A549 (cell line): ENCODE measurements at regions not wholly inside any gene's neighbourhood (a gene's known extent, or its start where the extent isn't known, plus 50 kb on each side); places are given as distances from the start of the nearest gene placed in this dataset.

Source experiments
- ATAC-seq, 2 experiments: fragments of 200-7000 bp in 1 of 2; fragments of >200 bp in 1 of 2; cut with Nextera tagmentation in 1 of 2; cut with Tn5 transposase in 1 of 2; 3 replicates each; pipeline versions ENCODE4 v1.8.0 to v1.9.1; 2018 to 2020; ENCODE audit warnings: mild to moderate bottlenecking in 1 of 2, moderate library complexity in 1 of 2
- CTCF ChIA-PET: fragments of 300-600 bp; sonication (Branson Sonifier 250); formaldehyde crosslinking; extraction: SDS; loops from one replicate; lab custom pipeline; 2021; ENCODE audit warnings: antibody characterized with exemption, inconsistent platforms; lab: Yijun Ruan, JAX
- POLR2A ChIA-PET: fragments of 350-600 bp; formaldehyde crosslinking; extraction: SDS; loops from one replicate; lab custom pipeline; 2021; ENCODE audit warnings: antibody characterized with exemption, inconsistent platforms; lab: Yijun Ruan, JAX
- DNase-seq, 2 experiments: peaks; one replicate each; pipeline versions ENCODE4 v3.0.0 to v3.0.0-alpha.2; 2011 to 2016; ENCODE audit warnings: low read depth in 1 of 2, low spot score in 1 of 2
- FAIRE-seq: peaks from 2 replicates; lab custom pipeline; 2011; peaks lifted over from hg19 to GRCh38; lab: Jason Lieb, UNC
- H3K27ac ChIP-seq, 2 experiments: fragments of >200 bp; sonication (Bioruptor Twin); formaldehyde crosslinking; 3 replicates each; pipeline ENCODE4 v1.5.1; 2016 to 2017
- H3K4me1 ChIP-seq: fragments of >200 bp; sonication (Bioruptor Twin); formaldehyde crosslinking; 3 replicates; pipeline ENCODE4 v1.6.1; 2016
- H3K4me2 ChIP-seq: fragments of >200 bp; sonication (Bioruptor Twin); formaldehyde crosslinking; 3 replicates; pipeline ENCODE4 v1.6.1; 2016
- H3K4me3 ChIP-seq: fragments of >200 bp; sonication (Bioruptor Twin); formaldehyde crosslinking; 3 replicates; pipeline ENCODE4 v1.5.1; 2016
- H3K9me3 ChIP-seq: fragments of >200 bp; sonication (Bioruptor Twin); formaldehyde crosslinking; 3 replicates; pipeline ENCODE4 v1.6.1; 2016
- BHLHE40 ChIP-seq: IDR thresholded peaks from 2 replicates; pipeline ENCODE4 v1.6.1; 2012; ENCODE audit warnings: low read depth, low read length, inconsistent platforms
- CBX2 ChIP-seq: fragments of 200-600 bp; sonication (generic); IDR thresholded peaks from 2 replicates; pipeline ENCODE4 v1.6.1; 2016; ENCODE audit warnings: low read depth, mild to moderate bottlenecking, borderline replicate concordance
- CBX8 ChIP-seq: fragments of 200-600 bp; sonication (generic); IDR thresholded peaks from 2 replicates; pipeline ENCODE4 v1.6.1; 2016
- EHMT2 ChIP-seq: fragments of 200-600 bp; sonication (generic); IDR thresholded peaks from 2 replicates; pipeline ENCODE4 v1.6.1; 2016; ENCODE audit warnings: antibody characterized with exemption, low read depth, mild to moderate bottlenecking, moderate library complexity
- EP300 ChIP-seq, 2 experiments: fragments of >200 bp; sonication (Bioruptor Twin); formaldehyde crosslinking; IDR thresholded peaks; 2 replicates in 1 of 2; 3 replicates in 1 of 2; pipeline ENCODE4 v1.6.1; 2016 to 2017
- ESRRA ChIP-seq: fragments of 150-350 bp; IDR thresholded peaks from 2 replicates; pipeline ENCODE4 v1.6.1; 2014; ENCODE audit warnings: mild to moderate bottlenecking, low read length, borderline replicate concordance
- HEYL ChIP-seq: fragments of 250-450 bp; sonication (Bioruptor Pico); IDR thresholded peaks from 2 replicates; pipeline ENCODE4 v1.8.0; 2021; ENCODE audit warnings: mild to moderate bottlenecking, moderate library complexity
- HOXA7 ChIP-seq: fragments of 250-450 bp; sonication (Bioruptor Pico); IDR thresholded peaks from 2 replicates; pipeline ENCODE4 v1.5.0; 2020; ENCODE audit warnings: mild to moderate bottlenecking, moderate library complexity
- HOXB5 ChIP-seq: fragments of 250-450 bp; sonication (Bioruptor Pico); IDR thresholded peaks from 2 replicates; pipeline ENCODE4 v1.5.0; 2020; ENCODE audit warnings: mild to moderate bottlenecking, moderate library complexity
- JUN ChIP-seq, 2 experiments: fragments of >200 bp; sonication (Bioruptor Twin); formaldehyde crosslinking; IDR thresholded peaks; 2 replicates in 1 of 2; 3 replicates in 1 of 2; pipeline ENCODE4 v1.6.1; 2016 to 2017
- JUNB ChIP-seq: fragments of >200 bp; sonication (Bioruptor Twin); formaldehyde crosslinking; IDR thresholded peaks from 2 replicates; pipeline ENCODE4 v1.6.1; 2016
- KDM1A ChIP-seq: fragments of 200-600 bp; sonication (generic); IDR thresholded peaks from 2 replicates; pipeline ENCODE4 v1.6.1; 2016; ENCODE audit warnings: low read depth, mild to moderate bottlenecking
- KDM5A ChIP-seq: fragments of 200-600 bp; sonication (generic); IDR thresholded peaks from 2 replicates; pipeline ENCODE4 v1.6.1; 2016; ENCODE audit warnings: antibody characterized with exemption, mild to moderate bottlenecking
- MYC ChIP-seq: IDR thresholded peaks from 2 replicates; pipeline ENCODE4 v1.6.1; 2012; ENCODE audit warnings: mild to moderate bottlenecking, inconsistent platforms, low read length, improper control_type of control experiment, borderline replicate concordance
- NFE2L2 ChIP-seq: fragments of 150-350 bp; conservative IDR thresholded peaks from 2 replicates; pipeline ENCODE4 v1.6.1; 2014; ENCODE audit warnings: low read length
- NPAS2 ChIP-seq: fragments of 250-450 bp; sonication (Bioruptor Pico); IDR thresholded peaks from 2 replicates; pipeline ENCODE4 v1.8.0; 2022; ENCODE audit warnings: mild to moderate bottlenecking, moderate library complexity, borderline replicate concordance
- NR3C1 ChIP-seq: fragments of >200 bp; sonication (Bioruptor Twin); formaldehyde crosslinking; IDR thresholded peaks from 3 replicates; pipeline ENCODE4 v1.6.1; 2017
- PHF8 ChIP-seq: fragments of 200-600 bp; sonication (generic); IDR thresholded peaks from 2 replicates; pipeline ENCODE4 v1.6.1; 2016; ENCODE audit warnings: low read depth, mild to moderate bottlenecking, antibody characterized with exemption, moderate library complexity, borderline replicate concordance
- RAD21 ChIP-seq, 2 experiments: fragments of >200 bp in 1 of 2; sonication (Bioruptor Twin) in 1 of 2; formaldehyde crosslinking in 1 of 2; IDR thresholded peaks in 1 of 2; conservative IDR thresholded peaks in 1 of 2; 2 replicates in 1 of 2; 3 replicates in 1 of 2; pipeline ENCODE4 v1.6.1; 2012 to 2018; ENCODE audit warnings: inconsistent platforms in 1 of 2
- RCOR1 ChIP-seq: fragments of 150-350 bp; IDR thresholded peaks from 2 replicates; pipeline ENCODE4 v1.6.1; 2014; ENCODE audit warnings: antibody characterized with exemption, low read length, low read depth
- RNF2 ChIP-seq: fragments of 200-600 bp; sonication (generic); IDR thresholded peaks from 2 replicates; pipeline ENCODE4 v1.6.1; 2016; ENCODE audit warnings: low read depth, mild to moderate bottlenecking, antibody characterized with exemption, moderate library complexity, borderline replicate concordance
- SMC3 ChIP-seq: fragments of >200 bp; sonication (Bioruptor Twin); formaldehyde crosslinking; IDR thresholded peaks from 3 replicates; pipeline ENCODE4 v1.6.1; 2018; ENCODE audit warnings: inconsistent platforms
- TFCP2L1 ChIP-seq: fragments of 250-450 bp; sonication (Bioruptor Pico); IDR thresholded peaks from 2 replicates; pipeline ENCODE4 v1.5.0; 2021; ENCODE audit warnings: mild to moderate bottlenecking
- TP53 ChIP-seq: fragments of 250-450 bp; sonication (Bioruptor Pico); IDR thresholded peaks from 2 replicates; pipeline ENCODE4 v1.5.0; 2021; ENCODE audit warnings: mild to moderate bottlenecking, moderate library complexity
- ZNF302 ChIP-seq: fragments of 250-450 bp; sonication (Bioruptor Pico); IDR thresholded peaks from 2 replicates; pipeline ENCODE4 v1.9.0; 2021; ENCODE audit warnings: inconsistent platforms, mild to moderate bottlenecking, moderate library complexity
- ZSCAN20 ChIP-seq: fragments of 250-450 bp; sonication (Bioruptor Pico); IDR thresholded peaks from 2 replicates; pipeline ENCODE4 v1.8.0; 2022; ENCODE audit warnings: mild to moderate bottlenecking, moderate library complexity
- WGBS: methylation state at CpG from one replicate; pipeline ENCODE4 v1.1.6; 2017; ENCODE audit errors: missing lambda C conversion rate; 5-methylcytosine and 5-hydroxymethylcytosine counted together
- TF ChIP-seq, protein P1 (sequence below): IDR thresholded peaks from 2 replicates; pipeline ENCODE4 v1.6.1; 2012
- TF ChIP-seq, protein P2 (sequence below): IDR thresholded peaks from 2 replicates; pipeline ENCODE4 v1.6.1; 2012; ENCODE audit warnings: low read depth, borderline replicate concordance
- TF ChIP-seq, protein P3 (sequence below): fragments of 150-350 bp; IDR thresholded peaks from 2 replicates; pipeline ENCODE4 v1.6.1; 2014; ENCODE audit warnings: low read depth, mild to moderate bottlenecking, low read length
- TF ChIP-seq, protein P4 (sequence below): fragments of >200 bp; sonication (Bioruptor Twin); formaldehyde crosslinking; IDR thresholded peaks from 2 replicates; pipeline ENCODE4 v1.6.1; 2016
- TF ChIP-seq, protein P5 (sequence below): fragments of >200 bp; sonication (Bioruptor Twin); formaldehyde crosslinking; IDR thresholded peaks from 3 replicates; pipeline ENCODE4 v1.5.1; 2016

DNA sequence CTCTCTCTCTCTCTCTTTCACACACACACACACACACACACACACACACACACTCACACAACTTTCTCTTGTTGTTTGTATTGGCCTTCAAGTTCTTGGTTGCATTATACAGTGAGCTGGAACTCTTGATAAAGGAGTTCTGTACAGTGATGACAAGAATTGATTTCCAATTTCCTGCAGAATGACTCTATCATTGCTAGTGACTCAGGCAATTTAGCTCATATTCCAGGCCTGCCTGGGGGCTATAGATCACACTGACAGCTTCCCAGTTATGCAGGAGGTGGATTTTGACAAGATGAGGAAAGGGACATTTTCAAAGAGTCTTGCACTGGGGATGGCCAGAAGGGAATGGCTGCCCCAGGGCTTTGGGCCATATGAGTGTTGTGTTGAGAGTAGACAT, 508.8 kb downstream of the TYW1 start:
- FAIRE-seq, result no peak
- no peak overlapping the region for H3K4me3 ChIP-seq
- no peak for ATAC-seq
- no peaks in the 10 kb centered on the region for H3K4me1 ChIP-seq
- ChIA-PET CTCF (no interaction called here), POLR2A (no interaction called here)
- H3K4me2 ChIP-seq, result no peak overlapping the region
- DNase-seq, result no peak
- H3K9me3 ChIP-seq, result no peaks in the 10 kb centered on the region
- no peak overlapping the region for H3K27ac ChIP-seq
- TF ChIP-seq NR3C1, result no peak
- no peak for TF ChIP-seq BHLHE40
- no peak for TF ChIP-seq HOXB5
- TF ChIP-seq JUN (IDR thresholded peaks at IDR 0.05), result no peak
- TF ChIP-seq SMC3, result no peak
- TF ChIP-seq TP53 (CRISPR knock-in tag), result no peak
- TF ChIP-seq ZSCAN20, result no peak
- TF ChIP-seq HOXA7 (CRISPR knock-in tag), result no peak
- no peak for TF ChIP-seq NFE2L2
- TF ChIP-seq, protein P1, sequence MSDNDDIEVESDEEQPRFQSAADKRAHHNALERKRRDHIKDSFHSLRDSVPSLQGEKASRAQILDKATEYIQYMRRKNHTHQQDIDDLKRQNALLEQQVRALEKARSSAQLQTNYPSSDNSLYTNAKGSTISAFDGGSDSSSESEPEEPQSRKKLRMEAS, result no peak
- TF ChIP-seq ESRRA, result no peak
- TF ChIP-seq TFCP2L1 (CRISPR knock-in tag), result no peak

GRCh38 chr7:67512481-67512880, 515.8 kb downstream of the TYW1 start:
- TF ChIP-seq KDM5A, result no peak
- no peak for TF ChIP-seq RAD21 (conservative IDR thresholded peaks at IDR 0.05 in 1 of 2, IDR thresholded peaks at IDR 0.05 in 1 of 2)
- TF ChIP-seq, protein P2, sequence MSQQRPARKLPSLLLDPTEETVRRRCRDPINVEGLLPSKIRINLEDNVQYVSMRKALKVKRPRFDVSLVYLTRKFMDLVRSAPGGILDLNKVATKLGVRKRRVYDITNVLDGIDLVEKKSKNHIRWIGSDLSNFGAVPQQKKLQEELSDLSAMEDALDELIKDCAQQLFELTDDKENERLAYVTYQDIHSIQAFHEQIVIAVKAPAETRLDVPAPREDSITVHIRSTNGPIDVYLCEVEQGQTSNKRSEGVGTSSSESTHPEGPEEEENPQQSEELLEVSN, result no peak
- no peak for TF ChIP-seq ZSCAN20
- TF ChIP-seq, protein P3, sequence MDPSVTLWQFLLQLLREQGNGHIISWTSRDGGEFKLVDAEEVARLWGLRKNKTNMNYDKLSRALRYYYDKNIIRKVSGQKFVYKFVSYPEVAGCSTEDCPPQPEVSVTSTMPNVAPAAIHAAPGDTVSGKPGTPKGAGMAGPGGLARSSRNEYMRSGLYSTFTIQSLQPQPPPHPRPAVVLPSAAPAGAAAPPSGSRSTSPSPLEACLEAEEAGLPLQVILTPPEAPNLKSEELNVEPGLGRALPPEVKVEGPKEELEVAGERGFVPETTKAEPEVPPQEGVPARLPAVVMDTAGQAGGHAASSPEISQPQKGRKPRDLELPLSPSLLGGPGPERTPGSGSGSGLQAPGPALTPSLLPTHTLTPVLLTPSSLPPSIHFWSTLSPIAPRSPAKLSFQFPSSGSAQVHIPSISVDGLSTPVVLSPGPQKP, result no peak
- no peak for TF ChIP-seq NPAS2
- no peak for TF ChIP-seq EP300 (IDR thresholded peaks at IDR 0.05)
- no peak for TF ChIP-seq TFCP2L1 (CRISPR knock-in tag)
- no peak for ATAC-seq
- no peak overlapping the region for H3K4me2 ChIP-seq
- no peak for FAIRE-seq
- ChIA-PET CTCF (interaction anchor here (1.3 kb wide), 1 partner anchor 28 kb away, joined by 3 read pairs; no protein-coding TSS in a partner anchor), POLR2A (no interaction called here)
- no peak overlapping the region for H3K4me3 ChIP-seq
- under 1% methylated on average over 7 of the region's 7 CpGs for WGBS
- DNase-seq, result no peak
- H3K4me1 ChIP-seq, result no peaks in the 10 kb centered on the region
- no peak overlapping the region for H3K27ac ChIP-seq
- peaks cover 7% of the 10 kb centered on the region for H3K9me3 ChIP-seq

- H3K4me1 ChIP-seq, result no peaks in the 10 kb centered on the region
- POLR2A ChIA-PET, result no interaction called here
- FAIRE-seq, result no peak
- no peak for TF ChIP-seq JUNB
- no peak for TF ChIP-seq CBX8
- TF ChIP-seq CBX2, result no peak
- no peak for TF ChIP-seq NFE2L2
- TF ChIP-seq ZNF302 (CRISPR knock-in tag), result no peak
- TF ChIP-seq, protein P3, result no peak
- no peak for TF ChIP-seq RNF2
- TF ChIP-seq ZSCAN20, result no peak
- TF ChIP-seq HEYL (CRISPR knock-in tag), result no peak
- no peak for TF ChIP-seq NPAS2
- TF ChIP-seq, protein P4, sequence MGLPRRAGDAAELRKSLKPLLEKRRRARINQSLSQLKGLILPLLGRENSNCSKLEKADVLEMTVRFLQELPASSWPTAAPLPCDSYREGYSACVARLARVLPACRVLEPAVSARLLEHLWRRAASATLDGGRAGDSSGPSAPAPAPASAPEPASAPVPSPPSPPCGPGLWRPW, result no peak
- no peak for TF ChIP-seq RCOR1
- TF ChIP-seq, protein P5, sequence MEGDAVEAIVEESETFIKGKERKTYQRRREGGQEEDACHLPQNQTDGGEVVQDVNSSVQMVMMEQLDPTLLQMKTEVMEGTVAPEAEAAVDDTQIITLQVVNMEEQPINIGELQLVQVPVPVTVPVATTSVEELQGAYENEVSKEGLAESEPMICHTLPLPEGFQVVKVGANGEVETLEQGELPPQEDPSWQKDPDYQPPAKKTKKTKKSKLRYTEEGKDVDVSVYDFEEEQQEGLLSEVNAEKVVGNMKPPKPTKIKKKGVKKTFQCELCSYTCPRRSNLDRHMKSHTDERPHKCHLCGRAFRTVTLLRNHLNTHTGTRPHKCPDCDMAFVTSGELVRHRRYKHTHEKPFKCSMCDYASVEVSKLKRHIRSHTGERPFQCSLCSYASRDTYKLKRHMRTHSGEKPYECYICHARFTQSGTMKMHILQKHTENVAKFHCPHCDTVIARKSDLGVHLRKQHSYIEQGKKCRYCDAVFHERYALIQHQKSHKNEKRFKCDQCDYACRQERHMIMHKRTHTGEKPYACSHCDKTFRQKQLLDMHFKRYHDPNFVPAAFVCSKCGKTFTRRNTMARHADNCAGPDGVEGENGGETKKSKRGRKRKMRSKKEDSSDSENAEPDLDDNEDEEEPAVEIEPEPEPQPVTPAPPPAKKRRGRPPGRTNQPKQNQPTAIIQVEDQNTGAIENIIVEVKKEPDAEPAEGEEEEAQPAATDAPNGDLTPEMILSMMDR, result no peak
- TF ChIP-seq PHF8, result no peak
- TF ChIP-seq KDM1A, result no peak
- TF ChIP-seq EHMT2, result no peak
- no peak for TF ChIP-seq HOXB5
- TF ChIP-seq MYC, result no peak
- TF ChIP-seq NR3C1, result no peak
- TF ChIP-seq, all 56 proteins: peak for 0
- CTCF ChIA-PET, result no interaction called here
- DNase-seq, result no peak
- Histone ChIP-seq H3K4me3 (no peak overlapping the region), H3K9me3 (no peaks in the 10 kb centered on the region), H3K27ac (no peak overlapping the region), H3K4me2 (no peak overlapping the region)
- 10% methylated on average over 4 of the region's 4 CpGs for WGBS
- ATAC-seq, result no peak
These were observed 521.9 kb downstream of the TYW1 start for GRCh38 chr7:67518580-67518979.
